ENCODE measurements at regions not wholly inside any gene's neighbourhood (a gene's known extent, or its start where the extent isn't known, plus 50 kb on each side); places are given as distances from the start of the nearest gene placed in this dataset.
A peak's percentile ranks its signal among the peaks of the same experiment; 100 is the strongest.
"Not testable (repeated sequence)": the region's sequence is repeated elsewhere in the genome, so short reads cannot be mapped to it uniquely, and the experiment has no call there.

DNA sequence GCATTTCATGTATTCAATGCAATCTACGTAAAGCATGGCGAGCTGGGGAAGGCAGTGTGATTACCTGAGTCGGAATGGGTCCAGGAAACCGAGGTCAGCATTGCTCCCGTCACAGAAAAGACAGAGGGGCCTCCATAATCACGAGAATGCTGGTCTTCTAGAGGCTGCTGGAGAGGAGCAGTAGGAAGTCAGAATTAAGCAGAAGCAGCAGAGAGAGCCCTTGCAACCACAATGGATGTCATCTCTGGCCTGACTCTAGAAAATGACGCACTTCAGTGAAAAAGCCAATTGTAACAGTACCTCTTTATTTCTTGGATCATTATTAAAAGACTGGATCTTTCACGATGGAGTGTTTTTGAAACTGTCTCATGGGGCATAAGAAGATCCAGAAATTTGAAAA is 69.5 kb upstream of the FOXN3 start:
- no peak for DNase-seq

DNA sequence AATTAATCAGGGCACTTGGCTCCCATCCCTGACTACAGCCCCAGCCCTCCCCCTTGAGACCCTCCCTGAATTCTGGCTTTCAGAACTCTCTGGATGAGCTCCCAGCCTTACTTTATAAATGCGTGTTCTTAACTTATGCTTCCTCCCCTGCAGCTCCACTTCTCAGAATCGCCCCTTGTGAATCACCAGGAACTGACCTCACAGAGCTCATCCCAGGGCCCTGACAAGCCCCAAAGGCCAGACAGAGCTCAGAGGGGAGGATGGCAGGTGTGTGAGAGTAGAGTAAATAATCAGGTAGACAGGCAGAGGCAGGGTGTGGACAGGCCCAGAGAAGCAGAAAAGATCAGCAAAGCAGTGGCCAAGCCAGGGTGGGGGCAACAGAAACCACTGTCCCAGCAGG is 68.2 kb upstream of the FOXN3 start:
- no peak for DNase-seq

DNA sequence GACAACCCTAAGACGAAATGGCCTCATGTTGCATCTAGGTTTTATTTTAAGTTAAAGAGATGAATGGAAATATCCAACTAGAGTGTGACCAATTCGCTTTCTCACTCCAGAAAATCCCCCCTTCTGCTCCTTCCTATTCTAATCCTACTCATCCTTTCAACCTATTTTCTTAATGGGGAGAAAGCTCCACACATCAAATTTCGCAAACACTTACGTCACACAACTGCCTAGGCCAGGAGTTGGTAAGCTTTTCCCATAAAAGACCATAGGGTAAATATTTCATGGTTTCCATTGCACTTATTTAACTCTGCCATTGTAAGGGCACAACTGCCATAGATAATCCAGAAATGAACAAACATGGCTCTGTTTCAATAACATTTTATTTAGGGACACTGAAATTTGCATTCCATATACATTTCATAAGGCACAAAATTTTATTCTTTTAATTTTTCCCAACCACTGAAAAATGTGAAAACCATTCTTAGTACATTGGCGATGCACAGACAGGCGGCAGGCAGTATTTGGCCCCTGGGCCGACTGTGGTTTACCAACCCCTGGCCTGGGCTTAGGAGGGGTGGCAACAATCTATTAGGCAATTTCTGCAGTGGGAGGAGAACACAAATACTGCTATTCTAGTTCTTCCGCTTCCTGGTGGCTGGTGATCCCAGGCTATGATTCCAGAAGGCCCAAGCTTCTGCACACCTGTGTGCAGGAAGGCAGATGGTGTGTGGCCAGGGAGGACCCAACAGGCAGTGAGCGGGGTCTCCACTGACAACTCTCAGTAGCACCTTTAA is 67.2 kb upstream of the FOXN3 start:
- no peak for DNase-seq

DNA sequence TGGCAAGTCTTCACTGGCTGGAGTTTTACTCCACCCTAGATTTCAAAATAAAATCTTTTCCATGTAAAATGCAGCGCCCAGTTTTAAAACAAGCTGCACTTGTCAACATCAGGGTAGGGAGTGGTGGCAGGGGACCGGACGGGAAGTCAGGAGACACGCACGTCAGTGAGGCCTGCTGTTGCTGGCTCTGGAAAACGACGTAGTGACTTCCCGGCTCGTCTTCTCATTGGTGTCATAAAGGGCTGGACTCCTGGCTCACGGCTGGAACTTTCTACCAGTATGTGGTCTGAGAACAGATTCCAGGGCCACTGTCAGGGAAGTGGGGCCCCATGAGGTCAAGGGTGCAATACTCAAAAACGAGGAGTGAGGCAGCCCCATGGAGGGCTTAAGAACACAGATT is 64.2 kb upstream of the FOXN3 start:
- DNase-seq = no peak

DNA sequence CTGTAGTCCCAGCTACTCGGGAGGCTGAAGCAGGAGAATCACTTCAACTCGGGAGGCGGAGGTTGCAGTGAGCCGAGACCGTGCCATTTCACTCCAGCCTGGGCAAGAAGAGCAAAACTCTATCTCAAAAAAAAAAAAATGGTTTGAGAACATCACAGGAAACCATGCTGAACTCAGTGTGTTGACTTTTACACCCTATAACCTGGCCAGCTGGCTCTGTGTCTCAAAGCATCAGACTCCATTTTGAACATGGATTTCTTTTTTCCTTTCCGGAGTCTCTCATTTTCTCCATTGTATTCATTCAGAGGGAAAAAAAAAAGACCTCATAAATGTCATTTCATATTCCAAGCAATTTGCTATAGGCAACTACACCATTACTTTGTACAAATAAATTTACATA is 63.2 kb upstream of the FOXN3 start:
- no peak for DNase-seq

DNA sequence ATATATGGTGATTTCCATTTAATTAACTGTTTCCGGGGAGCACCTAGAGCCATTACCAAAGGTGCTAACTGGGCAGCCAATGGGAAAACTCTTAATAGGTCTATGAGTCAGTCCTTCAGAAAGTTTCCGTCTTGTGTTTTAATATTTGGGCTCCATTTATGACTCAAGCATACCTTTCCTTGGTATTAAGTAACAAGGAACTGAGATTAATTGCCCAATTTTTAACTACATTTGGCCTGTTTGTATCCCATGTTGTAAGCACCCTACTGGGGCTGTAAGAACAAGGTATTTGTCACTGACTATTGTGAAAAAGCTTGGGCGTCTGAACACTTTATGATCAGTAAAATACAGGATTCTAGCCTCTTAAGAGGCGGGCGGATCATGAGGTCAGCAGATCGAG is 62.8 kb upstream of the FOXN3 start:
- DNase-seq = no peak

DNA sequence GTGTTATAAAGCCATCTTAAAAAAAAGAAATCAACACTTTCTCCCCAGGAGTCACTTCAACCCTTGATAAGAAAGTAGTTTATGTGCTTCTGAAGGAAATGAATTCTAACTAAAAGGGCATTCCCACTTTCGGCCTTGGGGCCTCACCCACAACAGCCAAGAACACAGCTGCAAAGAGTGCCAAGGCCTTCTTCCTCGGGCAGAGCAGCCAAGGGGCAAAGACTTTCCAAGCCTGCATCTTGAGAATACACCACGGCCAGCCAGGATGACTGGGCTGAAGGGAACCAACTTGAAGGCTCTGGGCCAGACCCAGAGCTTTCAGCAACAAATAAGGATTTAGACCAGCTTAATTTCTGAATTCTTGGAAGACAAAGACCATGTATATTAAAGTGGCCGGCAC is 60.4 kb upstream of the FOXN3 start:
- no peak for DNase-seq

DNA sequence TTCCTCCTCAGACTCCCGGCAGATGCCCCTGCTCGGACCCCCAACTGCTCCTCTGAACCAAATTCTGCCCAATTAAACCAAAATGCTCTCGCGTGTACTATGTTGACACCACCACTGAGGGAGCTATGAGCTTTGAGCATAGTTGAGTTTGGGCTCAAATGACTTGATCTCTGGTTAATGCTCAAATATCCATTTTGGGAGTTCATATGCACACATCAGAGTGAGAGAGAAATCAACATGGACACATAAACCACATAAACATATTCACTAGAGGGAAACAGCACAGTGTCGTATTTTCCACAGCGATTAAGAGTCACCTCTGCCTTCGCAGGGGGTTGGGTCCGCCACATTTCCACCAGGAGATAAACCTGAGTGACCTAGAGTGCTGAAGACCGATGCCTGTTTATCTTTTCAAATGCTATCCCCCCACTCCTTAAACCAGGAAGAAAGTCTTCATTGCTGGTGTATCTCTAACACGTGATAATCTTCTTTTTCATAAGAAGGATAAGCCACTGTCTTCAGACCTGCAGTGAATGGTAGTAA is 59.4 kb upstream of the FOXN3 start:
- no peak for DNase-seq

DNA sequence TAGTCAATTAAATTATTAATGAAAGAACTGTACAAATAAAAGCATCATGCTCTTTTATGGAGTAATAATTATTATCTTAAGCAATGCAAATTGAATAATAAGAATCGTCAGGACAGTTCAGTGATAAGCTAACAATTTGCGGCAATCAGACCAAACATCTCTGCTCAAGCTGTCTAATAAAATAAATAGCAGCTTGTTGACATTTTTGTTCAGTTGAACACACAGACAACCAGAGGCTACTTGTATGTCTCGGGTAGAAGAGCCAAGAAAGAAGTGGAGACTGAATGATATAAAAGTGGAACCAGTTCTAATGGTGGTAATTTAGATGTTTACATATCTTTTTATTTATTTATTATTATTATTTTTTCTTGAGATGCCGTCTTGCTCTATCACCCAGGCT is 57.4 kb upstream of the FOXN3 start:
- no peak for DNase-seq

DNA sequence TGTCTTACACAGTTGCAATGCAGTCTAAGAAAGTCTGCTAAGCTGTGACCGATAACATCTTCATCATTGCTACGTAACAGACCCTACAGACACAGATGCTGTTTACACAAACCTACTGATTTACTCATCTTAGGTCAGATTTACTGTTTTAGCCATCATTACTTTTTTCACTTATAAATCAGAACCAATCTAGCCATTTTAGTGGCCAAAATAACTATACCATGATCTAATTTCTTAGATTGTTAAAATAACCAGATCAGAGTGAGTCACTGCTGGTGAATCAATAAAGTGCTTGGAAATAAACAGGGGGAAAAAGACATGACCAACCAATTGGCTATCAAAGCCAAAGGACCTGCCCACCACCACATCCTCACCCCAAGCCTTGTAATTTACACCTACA is 57.0 kb upstream of the FOXN3 start:
- no peak for DNase-seq

DNA sequence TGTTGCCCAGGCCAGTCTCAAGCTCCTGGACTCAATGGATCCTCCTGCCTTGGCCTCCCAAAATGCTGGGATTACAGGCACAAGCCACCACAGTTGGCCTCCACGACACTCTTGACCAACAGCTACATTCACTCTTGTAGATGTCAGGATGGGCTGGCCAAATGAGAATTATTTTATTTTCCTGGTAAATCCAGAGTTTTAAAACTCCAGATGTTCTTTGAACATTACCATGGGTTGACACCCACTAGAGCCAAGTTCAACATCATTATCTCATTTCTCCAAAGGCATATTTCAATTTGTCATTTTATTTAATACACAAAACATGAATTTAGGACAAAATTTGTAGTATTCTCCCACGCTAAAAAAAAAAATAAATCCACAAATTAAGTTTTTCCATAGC is 56.5 kb upstream of the FOXN3 start:
- no peak for DNase-seq

DNA sequence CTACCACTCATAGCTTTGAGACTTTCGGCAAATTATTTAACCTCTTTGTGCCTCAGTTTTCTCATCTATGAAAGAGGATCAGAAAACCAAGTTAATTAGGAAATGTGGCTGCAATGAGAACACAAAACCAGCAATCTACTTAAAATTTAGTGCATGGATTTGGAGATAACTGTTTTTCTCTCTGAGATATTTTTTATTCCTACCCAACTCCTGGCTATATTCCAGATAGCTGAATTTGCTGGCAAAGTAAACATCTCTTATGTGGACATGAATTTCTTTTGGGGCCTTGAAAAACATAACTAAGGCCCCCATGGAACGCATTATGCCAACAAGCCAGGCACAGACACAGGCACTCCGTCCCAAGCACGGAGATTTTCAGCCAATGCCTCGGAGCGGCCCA is 53.4 kb upstream of the FOXN3 start:
- DNase-seq = no peak

DNA sequence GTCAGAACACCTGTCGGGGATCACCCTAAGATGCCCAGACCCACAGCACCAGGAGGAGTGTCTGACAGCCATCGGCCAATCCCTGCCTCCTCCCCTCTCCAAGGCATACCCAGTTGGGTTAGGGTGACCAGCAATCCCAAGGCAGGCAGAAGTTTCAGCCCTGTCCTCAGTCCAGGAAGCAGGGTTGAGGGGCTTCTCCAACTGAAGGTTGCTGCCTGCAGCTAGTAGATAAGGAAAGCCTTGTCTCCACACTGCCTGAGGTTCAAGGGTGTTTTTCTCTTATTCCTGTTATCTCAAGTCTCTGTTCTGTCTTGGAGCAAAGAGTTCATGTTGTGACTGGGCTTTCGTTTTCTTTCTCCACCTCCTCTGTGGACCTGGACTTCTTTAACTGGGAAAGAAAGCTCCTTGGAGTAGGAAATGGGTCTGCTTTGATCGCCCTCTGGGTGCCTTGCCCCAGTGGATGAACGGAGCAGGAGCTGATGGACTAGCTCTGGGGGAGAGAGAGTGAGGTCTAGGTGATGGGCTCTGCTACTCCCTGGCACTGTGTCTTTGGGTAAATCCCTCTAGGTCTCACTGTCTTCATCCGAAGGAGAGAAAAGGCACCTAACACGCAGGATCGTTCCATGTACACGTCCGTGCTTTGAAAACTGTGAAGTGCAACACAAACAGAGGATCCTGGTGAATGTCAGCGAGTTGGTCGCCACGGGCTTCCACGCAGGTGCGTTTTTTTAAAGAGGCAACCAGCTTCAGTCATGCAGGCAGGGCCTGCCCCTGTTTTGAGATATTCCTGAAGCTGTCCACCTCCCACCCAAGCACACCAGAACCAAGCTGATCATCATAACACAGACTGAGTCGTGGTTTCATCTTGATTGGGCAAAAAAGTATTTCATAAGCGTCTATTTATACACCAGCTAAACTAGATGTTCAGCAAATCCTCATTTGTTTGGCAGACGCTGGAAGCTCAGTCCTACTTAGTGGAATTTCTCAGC is 52.5 kb upstream of the FOXN3 start:
- DNase-seq = no peak

DNA sequence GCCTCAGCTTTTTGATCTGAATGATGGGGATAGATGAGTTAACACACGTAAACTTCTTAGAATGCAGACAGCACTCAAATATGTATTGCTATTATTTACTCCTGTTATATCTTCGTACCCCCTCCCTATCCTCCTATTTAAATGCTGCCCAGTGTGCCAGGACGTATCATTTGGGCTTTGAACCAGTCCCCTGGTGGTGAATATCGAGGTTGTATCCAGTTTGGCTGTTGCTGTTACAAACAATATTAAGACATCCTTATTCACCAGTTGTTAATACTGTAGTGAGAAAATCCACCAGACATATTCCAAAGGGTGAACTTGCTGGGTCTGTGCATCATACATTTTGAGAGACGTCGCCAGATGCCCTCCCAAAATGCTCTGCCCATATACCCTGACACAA is 51.5 kb upstream of the FOXN3 start:
- DNase-seq = no peak

DNA sequence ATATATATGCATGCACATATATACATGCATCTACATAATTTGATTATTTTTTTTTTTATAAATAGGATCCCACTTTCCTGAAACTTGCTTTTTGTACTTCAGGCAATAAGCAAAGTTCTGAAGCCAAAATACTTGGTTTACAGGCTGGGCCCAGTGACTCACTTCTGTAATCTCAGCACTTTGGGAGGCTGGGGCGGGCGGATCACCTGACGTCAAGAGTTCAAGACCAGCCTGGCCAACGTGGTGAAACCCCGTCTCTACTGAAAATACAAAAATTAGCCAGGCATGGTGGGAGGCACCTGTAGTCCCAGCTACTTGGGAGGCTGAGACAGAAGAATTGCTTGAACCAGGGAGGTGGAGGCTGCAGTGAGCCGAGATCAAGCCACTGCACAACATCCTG is 51.0 kb upstream of the FOXN3 start:
- not testable (repeated sequence) for DNase-seq

DNA sequence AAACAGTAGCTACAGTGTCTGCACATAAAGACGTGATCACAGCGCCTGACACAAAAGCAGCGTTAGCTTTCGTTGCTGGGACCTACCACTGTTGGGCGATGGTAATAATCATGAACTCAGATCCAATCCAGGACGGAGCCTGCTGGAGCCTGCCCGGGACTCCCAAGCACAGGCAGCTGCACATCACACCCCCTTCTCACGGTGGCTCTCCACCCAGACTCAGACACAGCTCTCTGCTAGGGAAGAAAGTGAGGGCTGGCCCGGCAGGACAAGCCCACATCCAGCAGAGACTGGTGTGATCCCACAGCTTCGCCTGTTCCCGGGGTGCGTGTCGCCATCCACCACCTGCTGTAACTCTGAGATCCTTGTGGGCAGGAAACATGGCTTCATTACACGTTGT is 49.9 kb upstream of the FOXN3 start:
- peak; percentile 65 for DNase-seq

Data from right forelimb (tissue), 1 donor.